ENCODE measurements at regions not wholly inside any gene's neighbourhood (a gene's known extent, or its start where the extent isn't known, plus 50 kb on each side); places are given as distances from the start of the nearest gene placed in this dataset.

GRCh38 chr12:27382924-27383323 lies 50.3 kb downstream of the BMAL2 start:
- no peak for DNase-seq

GRCh38 chr12:27383429-27384260 lies 51.0 kb downstream of the BMAL2 start:
- DNase-seq: peak; percentile 79 to 80

GRCh38 chr12:27384261-27384590 lies 51.6 kb downstream of the BMAL2 start:
- DNase-seq: no peak

GRCh38 chr12:27385766-27386564 lies 53.3 kb downstream of the BMAL2 start:
- no peak for DNase-seq

GRCh38 chr12:27387473-27387872 lies 54.8 kb downstream of the BMAL2 start:
- no peak for DNase-seq

GRCh38 chr12:27388650-27389049 lies 56.0 kb downstream of the BMAL2 start:
- no peak for DNase-seq

GRCh38 chr12:27394676-27395075 lies 51.9 kb upstream of the SMCO2 start:
- no peak for DNase-seq

- DNase-seq: no peak
Observed at GRCh38 chr12:27396216-27396815, 50.2 kb upstream of the SMCO2 start.

Measured in activated T-cell treated with anti-CD3 and anti-CD28 coated beads, Interleukin-2, amount 50 U/mL, for 48 hours (primary cell).